Kidney (tissue), 13 donors: ENCODE measurements at regions not wholly inside any gene's neighbourhood (a gene's known extent, or its start where the extent isn't known, plus 50 kb on each side); places are given as distances from the start of the nearest gene placed in this dataset.
"Not testable (repeated sequence)": the region's sequence is repeated elsewhere in the genome, so short reads cannot be mapped to it uniquely, and the experiment has no call there.

Source experiments
- DNase-seq, 5 donors: peaks; one replicate each; pipeline ENCODE4 v3.0.0-alpha.2; 2013 to 2020
- FAIRE-seq: peaks from 2 replicates; lab custom pipeline; 2012; peaks lifted over from hg19 to GRCh38; lab: Jason Lieb, UNC
- H3K27ac ChIP-seq, 2 donors: one replicate each; pipeline ENCODE4 v1.7.0; 2013; ENCODE audit warnings: low read depth in 2 of 2, low read length in 2 of 2, inconsistent platforms in 1 of 2
- H3K27me3 ChIP-seq: one replicate; pipeline ENCODE4 v1.7.1; 2013; ENCODE audit warnings: low read length, inconsistent platforms; ENCODE audit not compliant: control insufficient read depth, insufficient read depth
- H3K36me3 ChIP-seq, 3 donors: one replicate each; pipeline versions ENCODE4 v1.7.0 to v1.7.1; 2013; ENCODE audit warnings: low read length in 3 of 3, control low read depth in 1 of 3, inconsistent platforms in 1 of 3; ENCODE audit not compliant: insufficient read depth in 3 of 3, control insufficient read depth in 2 of 3
- H3K4me1 ChIP-seq, 3 donors: one replicate each; pipeline versions ENCODE4 v1.7.0 to v1.7.1; 2013; ENCODE audit warnings: low read length in 3 of 3, inconsistent platforms in 1 of 3, low read depth in 1 of 3; ENCODE audit not compliant: control insufficient read depth in 2 of 3, insufficient read depth in 2 of 3
- H3K4me3 ChIP-seq, 3 donors: one replicate each; pipeline versions ENCODE4 v1.7.0 to v1.8.1; 2013; ENCODE audit warnings: low read length in 3 of 3, control low read depth in 1 of 3, inconsistent platforms in 1 of 3
- H3K9ac ChIP-seq, 3 donors: one replicate each; pipeline versions ENCODE4 v1.7.0 to v1.7.1; 2013; ENCODE audit warnings: low read length in 3 of 3, control low read depth in 1 of 3, inconsistent platforms in 1 of 3
- H3K9me3 ChIP-seq, 3 donors: one replicate each; pipeline versions ENCODE4 v1.7.0 to v1.7.1; 2013; ENCODE audit warnings: low read length in 3 of 3, control low read depth in 1 of 3, inconsistent platforms in 1 of 3; ENCODE audit not compliant: control insufficient read depth in 2 of 3, insufficient read depth in 1 of 3
- CTCF ChIP-seq: IDR thresholded peaks from 3 replicates; pipeline ENCODE4 v1.5.1; 2012; ENCODE audit warnings: mild to moderate bottlenecking, moderate library complexity, borderline replicate concordance; ENCODE audit not compliant: insufficient read depth; ENCODE audit errors: extremely low read depth
- intact Hi-C: fragments of 100-400 bp; cut with DNase I; formaldehyde crosslinking; loops from one replicate; pipeline ENCODE4 v1.11.1; 2022
- donor health status: control.
- donor health status: control.
- donor health status: control.
- donor health status: control.
- donor health status: control.
- donor health status: DM: yes; HTN: yes; CAD: no.
- donor health status: Normal renal cell carcinoma (clear cell type).

- Histone ChIP-seq H3K9ac (no peak overlapping the region), H3K9me3 (no peaks in the 10 kb centered on the region), H3K4me1 (no peaks in the 10 kb centered on the region), H3K27me3 (no peaks in the 10 kb centered on the region), H3K4me3 (no peak overlapping the region), H3K27ac (no peak overlapping the region), H3K36me3 (no peaks in the 10 kb centered on the region)
- DNase-seq: no peak
- intact Hi-C loops: no loop called here
- no peak for TF ChIP-seq CTCF
- FAIRE-seq: no peak
Observed at GRCh38 chr3:145492456-145492855, 668.5 kb downstream of the PLOD2 start.

- FAIRE-seq, DNase-seq, intact Hi-C loops, H3K9me3 ChIP-seq, H3K4me1 ChIP-seq, H3K27ac ChIP-seq, H3K4me3 ChIP-seq, H3K27me3 ChIP-seq, H3K9ac ChIP-seq, H3K36me3 ChIP-seq: not testable (repeated sequence)
Observed at GRCh38 chr3:145517416-145517815, 643.6 kb downstream of the PLOD2 start.

- intact Hi-C loops: no loop called here
- no peaks in the 10 kb centered on the region for H3K27me3 ChIP-seq
- FAIRE-seq (no peak), DNase-seq (no peak)
- no peak overlapping the region for H3K4me3 ChIP-seq
- no peaks in the 10 kb centered on the region for H3K4me1 ChIP-seq
- H3K9me3 ChIP-seq: no peaks in the 10 kb centered on the region
- H3K9ac ChIP-seq: no peak overlapping the region
- H3K27ac ChIP-seq: no peak overlapping the region
- no peaks in the 10 kb centered on the region for H3K36me3 ChIP-seq
- TF ChIP-seq CTCF: no peak
Observed at GRCh38 chr3:145518639-145519038, 642.3 kb downstream of the PLOD2 start.

- intact Hi-C loops: no loop called here
- no peaks in the 10 kb centered on the region for H3K4me1 ChIP-seq
- H3K27ac ChIP-seq: no peak overlapping the region
- FAIRE-seq (no peak), DNase-seq (no peak)
- TF ChIP-seq CTCF: no peak
- no peak overlapping the region for H3K4me3 ChIP-seq
- H3K36me3 ChIP-seq: no peaks in the 10 kb centered on the region
- H3K9me3 ChIP-seq: no peaks in the 10 kb centered on the region
- H3K27me3 ChIP-seq: no peaks in the 10 kb centered on the region
- no peak overlapping the region for H3K9ac ChIP-seq
Observed at GRCh38 chr3:145519398-145520047, 641.5 kb downstream of the PLOD2 start.
